ENCODE measurements at regions not wholly inside any gene's neighbourhood (a gene's known extent, or its start where the extent isn't known, plus 50 kb on each side); places are given as distances from the start of the nearest gene placed in this dataset.

DNA sequence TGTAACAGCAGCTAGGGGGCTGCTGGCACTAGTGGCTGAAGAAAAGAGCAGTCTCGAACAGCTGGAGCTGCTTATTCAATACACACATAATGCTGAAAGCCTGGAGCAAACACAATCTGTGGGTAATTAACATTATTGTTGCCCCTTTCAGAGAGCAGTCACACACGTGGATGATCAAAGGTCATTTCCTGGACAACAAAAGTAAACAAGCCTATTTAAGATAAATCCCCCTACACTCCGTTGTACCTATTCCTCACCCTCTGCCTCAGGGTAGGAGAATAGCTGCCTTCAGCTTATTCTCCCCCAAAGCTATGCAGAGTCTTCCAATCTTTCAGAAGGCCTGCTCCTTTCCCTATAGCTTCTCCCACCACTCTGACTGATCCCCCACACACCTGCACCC, 803.9 kb downstream of the C4orf33 start:
- TF ChIP-seq CTCF (IDR thresholded peaks at IDR 0.05): no peak
- H3K27me3 Mint-ChIP-seq (ENCODE audit: low read depth): no peaks in the 10 kb centered on the region
- no peak overlapping the region for H3K4me3 Mint-ChIP-seq (ENCODE audit: unreplicated experiment)
- H3K4me1 Mint-ChIP-seq (ENCODE audit: low read depth): no peaks in the 10 kb centered on the region
- no peaks in the 10 kb centered on the region for H3K36me3 Mint-ChIP-seq (ENCODE audit: low read depth)
- H3K27ac Mint-ChIP-seq (ENCODE audit: unreplicated experiment): no peak overlapping the region
- H3K9me3 Mint-ChIP-seq (ENCODE audit: low read depth): peaks cover 2% of the 10 kb centered on the region
- no peak for DNase-seq (ENCODE audit: low spot score)

DNA sequence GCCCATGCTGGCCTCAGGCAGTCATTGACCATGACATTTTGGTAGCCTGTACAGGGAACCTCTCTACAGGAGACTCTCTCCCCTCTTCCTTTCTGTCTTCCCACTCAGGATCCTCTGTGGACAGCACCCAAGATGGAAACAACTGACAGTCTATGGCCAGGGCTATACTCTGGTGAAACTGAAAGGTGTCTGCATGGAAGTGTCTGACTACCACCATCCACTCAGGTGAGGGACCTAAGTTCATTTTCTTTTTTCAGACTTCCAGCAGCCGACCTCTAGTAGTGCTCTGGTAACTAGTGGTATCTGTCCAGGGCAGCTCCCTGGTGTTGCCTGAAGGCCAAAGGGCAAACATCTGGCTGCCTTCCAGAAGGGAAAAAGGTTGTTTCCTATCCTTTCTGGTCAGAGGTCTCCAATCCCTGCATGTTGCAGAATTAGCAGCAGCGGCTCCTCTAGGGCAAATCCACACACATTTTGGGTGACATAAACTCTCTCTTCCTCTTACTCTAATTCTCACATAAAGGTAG, 804.5 kb downstream of the C4orf33 start:
- no peaks in the 10 kb centered on the region for H3K27me3 Mint-ChIP-seq (ENCODE audit: low read depth)
- no peak for DNase-seq (ENCODE audit: low spot score)
- peaks cover 2% of the 10 kb centered on the region for H3K9me3 Mint-ChIP-seq (ENCODE audit: low read depth)
- H3K4me1 Mint-ChIP-seq (ENCODE audit: low read depth): no peaks in the 10 kb centered on the region
- no peak overlapping the region for H3K27ac Mint-ChIP-seq (ENCODE audit: unreplicated experiment)
- TF ChIP-seq CTCF (IDR thresholded peaks at IDR 0.05): no peak
- H3K4me3 Mint-ChIP-seq (ENCODE audit: unreplicated experiment): no peak overlapping the region
- no peaks in the 10 kb centered on the region for H3K36me3 Mint-ChIP-seq (ENCODE audit: low read depth)

DNA sequence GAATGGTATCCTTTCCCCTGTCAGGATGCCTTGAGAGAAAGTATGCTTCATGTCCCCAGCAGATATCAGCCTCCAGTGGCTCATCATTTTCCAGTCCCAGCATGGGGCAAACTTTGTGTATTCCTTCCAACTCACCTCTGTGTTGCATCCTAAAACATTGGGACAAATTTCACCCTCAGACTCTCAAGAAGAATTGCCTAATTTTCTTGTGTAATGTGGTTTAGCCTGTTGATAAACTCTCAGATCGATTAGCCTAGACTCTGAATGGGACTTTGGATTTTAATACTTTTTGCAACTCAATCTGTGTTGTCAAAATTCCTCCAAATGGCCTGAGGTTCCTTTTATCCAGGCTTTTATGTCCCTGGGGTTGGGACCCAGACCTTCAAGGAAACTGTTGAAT, 805.3 kb downstream of the C4orf33 start:
- no peak for DNase-seq (ENCODE audit: low spot score)
- Mint-ChIP-seq H3K27ac (ENCODE audit: unreplicated experiment) (no peak overlapping the region), H3K4me3 (ENCODE audit: unreplicated experiment) (no peak overlapping the region), H3K27me3 (ENCODE audit: low read depth) (no peaks in the 10 kb centered on the region), H3K4me1 (ENCODE audit: low read depth) (no peaks in the 10 kb centered on the region), H3K9me3 (ENCODE audit: low read depth) (peaks cover 2% of the 10 kb centered on the region), H3K36me3 (ENCODE audit: low read depth) (no peaks in the 10 kb centered on the region)
- no peak for TF ChIP-seq CTCF (IDR thresholded peaks at IDR 0.05)

DNA sequence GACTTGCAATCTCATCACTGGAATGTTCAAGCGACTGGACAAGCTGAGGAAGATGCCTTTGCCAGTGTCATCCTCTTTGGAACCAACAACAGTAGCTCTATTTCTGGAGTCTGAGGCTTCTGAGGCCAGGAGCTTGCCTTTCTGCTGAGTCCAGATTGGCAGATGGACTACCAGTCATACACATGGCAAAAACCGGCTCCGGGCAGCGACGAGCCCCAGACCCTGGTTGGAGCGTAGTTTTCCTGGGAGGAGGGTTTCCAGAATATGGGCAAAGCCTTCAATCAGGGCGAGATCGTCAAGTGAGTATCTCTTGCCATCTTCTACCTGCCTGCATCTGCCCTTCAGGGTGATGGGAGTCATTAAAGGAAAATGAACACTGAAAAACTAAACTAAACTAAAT, 807.9 kb downstream of the C4orf33 start:
- H3K27me3 Mint-ChIP-seq (ENCODE audit: low read depth): no peaks in the 10 kb centered on the region
- no peak overlapping the region for H3K27ac Mint-ChIP-seq (ENCODE audit: unreplicated experiment)
- H3K4me1 Mint-ChIP-seq (ENCODE audit: low read depth): no peaks in the 10 kb centered on the region
- no peaks in the 10 kb centered on the region for H3K36me3 Mint-ChIP-seq (ENCODE audit: low read depth)
- no peak overlapping the region for H3K4me3 Mint-ChIP-seq (ENCODE audit: unreplicated experiment)
- H3K9me3 Mint-ChIP-seq (ENCODE audit: low read depth): peaks cover under 1% of the 10 kb centered on the region
- no peak for DNase-seq (ENCODE audit: low spot score)
- TF ChIP-seq CTCF (IDR thresholded peaks at IDR 0.05): no peak

DNA sequence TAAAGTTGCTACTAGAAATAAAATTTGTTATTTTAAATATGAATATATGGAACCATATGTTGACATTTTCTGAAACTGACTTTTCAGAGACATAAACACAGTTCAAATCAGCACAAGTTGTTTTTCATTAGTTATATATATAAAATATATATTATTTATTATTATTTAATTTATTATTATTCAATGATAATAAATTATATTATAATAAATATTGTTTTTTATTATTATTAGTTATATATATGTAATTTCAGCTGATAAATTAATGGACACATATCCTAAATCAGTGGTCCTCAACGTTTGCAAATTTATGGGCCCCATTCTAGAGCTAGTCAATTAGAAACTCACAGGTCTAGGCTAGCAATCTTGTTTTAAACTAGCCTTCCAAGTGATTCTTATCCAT, 809.3 kb downstream of the C4orf33 start:
- no peak for DNase-seq (ENCODE audit: low spot score)
- no peaks in the 10 kb centered on the region for H3K4me1 Mint-ChIP-seq (ENCODE audit: low read depth)
- peaks cover 6% of the 10 kb centered on the region for H3K9me3 Mint-ChIP-seq (ENCODE audit: low read depth)
- no peaks in the 10 kb centered on the region for H3K36me3 Mint-ChIP-seq (ENCODE audit: low read depth)
- no peak for TF ChIP-seq CTCF (IDR thresholded peaks at IDR 0.05)
- H3K4me3 Mint-ChIP-seq (ENCODE audit: unreplicated experiment): no peak overlapping the region
- no peak overlapping the region for H3K27ac Mint-ChIP-seq (ENCODE audit: unreplicated experiment)
- H3K27me3 Mint-ChIP-seq (ENCODE audit: low read depth): no peaks in the 10 kb centered on the region

Data from chondrocyte (in vitro differentiated cells).